H1 (cell line): ENCODE measurements at regions not wholly inside any gene's neighbourhood (a gene's known extent, or its start where the extent isn't known, plus 50 kb on each side); places are given as distances from the start of the nearest gene placed in this dataset.

Experiments used
- CTCF ChIA-PET: fragments of 300-600 bp; sonication (Branson Sonifier 250); formaldehyde crosslinking; loops from one replicate; lab custom pipeline; 2021; ENCODE audit not compliant: partially characterized antibody; lab: Charles Lee
- POLR2A ChIA-PET: fragments of 300-600 bp; sonication (Branson Sonifier 250); formaldehyde crosslinking; loops from one replicate; lab custom pipeline; 2021; ENCODE audit warnings: inconsistent platforms; ENCODE audit not compliant: partially characterized antibody; lab: Charles Lee
- DNase-seq, 2 experiments: peaks; one replicate each; pipeline versions ENCODE4 v3.0.0 to v3.0.0-alpha.2; 2010 to 2022; ENCODE audit warnings: low spot score in 2 of 2, low read depth in 1 of 2, mixed read lengths in 1 of 2
- FAIRE-seq: peaks from 2 replicates; lab custom pipeline; 2011; peaks lifted over from hg19 to GRCh38; lab: Jason Lieb, UNC
- H2AFZ ChIP-seq: 2 replicates; pipeline ENCODE4 v1.8.1; 2012; ENCODE audit warnings: low read length, inconsistent platforms
- H2AK5ac ChIP-seq: 2 replicates; pipeline ENCODE4 v1.6.1; 2013; ENCODE audit warnings: low read depth, low read length
- H2BK120ac ChIP-seq: replicated peaks from 2 replicates; pipeline ENCODE3; 2013; ENCODE audit warnings: low read depth, low read length, inconsistent platforms
- H2BK12ac ChIP-seq: 2 replicates; pipeline ENCODE4 v1.6.1; 2013; ENCODE audit warnings: low read depth, low read length
- H2BK15ac ChIP-seq: 2 replicates; pipeline ENCODE4 v1.6.1; 2013; ENCODE audit warnings: low read length
- H2BK20ac ChIP-seq: 2 replicates; pipeline ENCODE4 v1.6.1; 2013; ENCODE audit warnings: low read length
- H2BK5ac ChIP-seq: 2 replicates; pipeline ENCODE4 v1.6.1; 2013; ENCODE audit warnings: low read depth, low read length
- H3K14ac ChIP-seq: 2 replicates; pipeline ENCODE4 v1.6.1; 2013; ENCODE audit warnings: inconsistent platforms; ENCODE audit not compliant: insufficient read length
- H3K18ac ChIP-seq: 2 replicates; pipeline ENCODE4 v1.6.1; 2013; ENCODE audit warnings: low read length; ENCODE audit errors: extremely low read depth
- H3K23ac ChIP-seq: 2 replicates; pipeline ENCODE4 v1.6.1; 2013; ENCODE audit warnings: inconsistent platforms; ENCODE audit not compliant: insufficient read length
- H3K23me2 ChIP-seq: 2 replicates; pipeline ENCODE4 v1.6.1; 2013; ENCODE audit warnings: low read depth, low read length
- H3K27ac ChIP-seq: 2 replicates; pipeline ENCODE4 v1.6.1; 2011; ENCODE audit warnings: low read depth, low read length, inconsistent platforms
- H3K27me3 ChIP-seq, 4 experiments: replicated peaks in 1 of 4; 1 replicate in 1 of 4; 2 replicates in 3 of 4; pipeline versions ENCODE4 v1.6.1 to v1.8.1; 2011 to 2013; ENCODE audit warnings: low read length in 3 of 4, mild to moderate bottlenecking in 3 of 4, inconsistent platforms in 2 of 4, mixed read lengths in 2 of 4, moderate library complexity in 1 of 4; ENCODE audit not compliant: control insufficient read depth in 3 of 4, insufficient read depth in 3 of 4; ENCODE audit errors: extremely low read depth in 1 of 4
- H3K36me3 ChIP-seq, 4 experiments: 2 replicates each; pipeline versions ENCODE4 v1.6.1 to v1.8.1; 2011 to 2013; ENCODE audit warnings: mild to moderate bottlenecking in 4 of 4, low read length in 3 of 4, moderate library complexity in 2 of 4, control low read depth in 1 of 4, inconsistent platforms in 1 of 4; ENCODE audit not compliant: insufficient read depth in 4 of 4, control insufficient read depth in 2 of 4
- H3K4ac ChIP-seq: replicated peaks from 2 replicates; pipeline ENCODE3; 2013; ENCODE audit warnings: low read length, low read depth, mixed read lengths, inconsistent platforms; ENCODE audit not compliant: insufficient read length
- H3K4me1 ChIP-seq, 4 experiments: replicated peaks in 1 of 4; 1 replicate in 1 of 4; 2 replicates in 3 of 4; pipeline versions ENCODE4 v1.6.1 to v1.8.1; 2011 to 2013; ENCODE audit warnings: low read length in 3 of 4, inconsistent platforms in 2 of 4, mixed read lengths in 1 of 4; ENCODE audit not compliant: insufficient read depth in 4 of 4, control insufficient read depth in 3 of 4
- H3K4me2 ChIP-seq, 2 experiments: 2 replicates each; pipeline versions ENCODE4 v1.6.1 to v1.8.1; 2011 to 2013; ENCODE audit warnings: low read depth in 2 of 2, low read length in 2 of 2, control low read depth in 1 of 2, inconsistent platforms in 1 of 2, mild to moderate bottlenecking in 1 of 2; ENCODE audit not compliant: insufficient read depth in 1 of 2
- H3K4me3 ChIP-seq, 4 experiments: fragments of 200-600, 300-600 bp in 1 of 4; sonication (generic), shearing (Covaris generic), sonication (Bioruptor Twin) in 1 of 4; 2 replicates each; pipeline versions ENCODE4 v1.5.1 to v1.8.1; 2011 to 2016; ENCODE audit warnings: low read length in 4 of 4, low read depth in 3 of 4, control low read depth in 2 of 4, inconsistent platforms in 2 of 4, mild to moderate bottlenecking in 2 of 4, mixed read lengths in 1 of 4, moderate library complexity in 1 of 4; ENCODE audit not compliant: insufficient read depth in 2 of 4; ENCODE audit errors: extremely low read depth in 1 of 4
- H3K56ac ChIP-seq: replicated peaks from 2 replicates; pipeline ENCODE3; 2013; ENCODE audit warnings: low read depth, mild to moderate bottlenecking, mixed read lengths, low read length, inconsistent platforms; ENCODE audit not compliant: insufficient read length
- H3K79me1 ChIP-seq: 2 replicates; pipeline ENCODE4 v1.6.1; 2013; ENCODE audit warnings: low read depth, low read length, control low read depth
- H3K79me2 ChIP-seq, 2 experiments: 2 replicates each; pipeline versions ENCODE4 v1.6.1 to v1.8.1; 2012 to 2013; ENCODE audit warnings: low read length in 2 of 2, mild to moderate bottlenecking in 2 of 2, inconsistent platforms in 1 of 2; ENCODE audit not compliant: insufficient read depth in 2 of 2, control insufficient read depth in 1 of 2
- H3K9ac ChIP-seq, 4 experiments: replicated peaks in 1 of 4; 1 replicate in 1 of 4; 2 replicates in 3 of 4; pipeline versions ENCODE4 v1.6.1 to v1.8.1; 2011 to 2013; ENCODE audit warnings: low read depth in 3 of 4, low read length in 3 of 4, control low read depth in 2 of 4, mild to moderate bottlenecking in 2 of 4, moderate library complexity in 2 of 4, inconsistent platforms in 1 of 4; ENCODE audit errors: extremely low read depth in 1 of 4
- H3K9me3 ChIP-seq, 2 experiments: 2 replicates each; pipeline versions ENCODE4 v1.6.1 to v1.8.1; 2012 to 2013; ENCODE audit warnings: mild to moderate bottlenecking in 2 of 2, moderate library complexity in 2 of 2, control low read depth in 1 of 2, inconsistent platforms in 1 of 2, low read depth in 1 of 2, low read length in 1 of 2, mixed read lengths in 1 of 2; ENCODE audit not compliant: insufficient read depth in 2 of 2
- H4K20me1 ChIP-seq, 2 experiments: replicated peaks in 1 of 2; 2 replicates each; pipeline versions ENCODE3 to v1.8.1; 2011 to 2013; ENCODE audit warnings: inconsistent platforms in 2 of 2, low read length in 2 of 2, mild to moderate bottlenecking in 1 of 2; ENCODE audit not compliant: insufficient read depth in 2 of 2, control insufficient read depth in 1 of 2
- H4K5ac ChIP-seq: 2 replicates; pipeline ENCODE4 v1.6.1; 2013; ENCODE audit warnings: low read length, low read depth, mixed read lengths, inconsistent platforms; ENCODE audit not compliant: insufficient read length
- H4K8ac ChIP-seq: 2 replicates; pipeline ENCODE4 v1.8.0; 2013; ENCODE audit warnings: mild to moderate bottlenecking, moderate library complexity, low read length, inconsistent platforms; ENCODE audit not compliant: insufficient read depth; ENCODE audit errors: extremely low read depth
- H4K91ac ChIP-seq: replicated peaks from 2 replicates; pipeline ENCODE3; 2013; ENCODE audit warnings: low read length, mixed read lengths, inconsistent platforms; ENCODE audit not compliant: insufficient read length
- ATF3 ChIP-seq: IDR thresholded peaks from 2 replicates; pipeline ENCODE4 v1.6.1; 2011; ENCODE audit warnings: low read depth, mild to moderate bottlenecking, low read length; ENCODE audit not compliant: insufficient read depth
- BACH1 ChIP-seq: IDR thresholded peaks from 2 replicates; pipeline ENCODE4 v1.6.1; 2012; ENCODE audit warnings: low read length, improper control_type of control experiment
- BCL11A ChIP-seq, 2 experiments: IDR thresholded peaks; one replicate each; pipeline ENCODE4 v1.6.1; 2011; ENCODE audit warnings: low read depth in 2 of 2, low read length in 2 of 2, mild to moderate bottlenecking in 2 of 2
- BRCA1 ChIP-seq: IDR thresholded peaks from 2 replicates; pipeline ENCODE4 v1.6.1; 2012; ENCODE audit warnings: low read depth, low read length, improper control_type of control experiment
- CHD2 ChIP-seq: IDR thresholded peaks from 2 replicates; pipeline ENCODE4 v1.6.1; 2012; ENCODE audit warnings: low read length, improper control_type of control experiment
- CTCF ChIP-seq, 3 experiments: IDR thresholded peaks; 1 replicate in 2 of 3; 2 replicates in 1 of 3; pipeline versions ENCODE4 v1.5.1 to v1.6.1; 2011; ENCODE audit warnings: low read length in 3 of 3, mild to moderate bottlenecking in 3 of 3, inconsistent platforms in 2 of 3, low read depth in 1 of 3, moderate library complexity in 1 of 3; ENCODE audit not compliant: insufficient read depth in 1 of 3; ENCODE audit errors: control extremely low read depth in 1 of 3
- KDM5A ChIP-seq: fragments of 200-600 bp; IDR thresholded peaks from 2 replicates; pipeline ENCODE4 v1.7.1; 2012; ENCODE audit warnings: mild to moderate bottlenecking, low read length, inconsistent platforms, mixed read lengths
- RFX5 ChIP-seq: IDR thresholded peaks from 2 replicates; pipeline ENCODE4 v1.6.1; 2011; ENCODE audit warnings: low read depth, low read length, improper control_type of control experiment, borderline replicate concordance
- SP2 ChIP-seq: IDR thresholded peaks from 2 replicates; pipeline ENCODE4 v1.6.1; 2012; ENCODE audit warnings: mild to moderate bottlenecking, low read length, inconsistent platforms
- TAF1 ChIP-seq: IDR thresholded peaks from 2 replicates; pipeline ENCODE4 v1.6.1; 2011; ENCODE audit warnings: mild to moderate bottlenecking, low read depth, low read length
- ZNF274 ChIP-seq: IDR thresholded peaks from 2 replicates; pipeline ENCODE4 v1.7.0; 2012; ENCODE audit warnings: low read length, borderline replicate concordance; ENCODE audit errors: extremely low read depth
- WGBS, 2 experiments: shearing (Covaris generic) in 1 of 2; methylation state at CpG; one replicate each; pipeline versions ENCODE4 v1.1.6 to v1.1.7; 2013 to 2015; ENCODE audit warnings: low lambda C conversion rate in 2 of 2, mixed read lengths in 2 of 2, inconsistent platforms in 1 of 2, low coverage in 1 of 2, missing lambda C conversion rate in 1 of 2; ENCODE audit not compliant: insufficient replicate concordance in 2 of 2, insufficient coverage in 1 of 2, insufficient read length in 1 of 2; ENCODE audit errors: extremely low coverage in 1 of 2, missing lambda C conversion rate in 1 of 2; 5-methylcytosine and 5-hydroxymethylcytosine counted together

- ChIA-PET POLR2A (interaction anchor here (1.3 kb wide), 1 partner anchor 69 kb away, joined by 3 read pairs; no protein-coding TSS in a partner anchor), CTCF (no interaction called here)
- Histone ChIP-seq H2BK12ac (no peak overlapping the region), H2BK20ac (no peak overlapping the region), H4K5ac (no peak overlapping the region), H3K4me2 (no peak overlapping the region), H2BK5ac (no peak overlapping the region), H2BK120ac (no peak overlapping the region), H3K23ac (no peak overlapping the region), H3K18ac (no peak overlapping the region), H3K27ac (no peak overlapping the region), H3K4me3 (no peak overlapping the region), H2BK15ac (no peak overlapping the region), H3K9ac (no peak overlapping the region), H4K8ac (no peak overlapping the region), H2AFZ (no peak overlapping the region), H3K4ac (no peak overlapping the region), H2AK5ac (no peak overlapping the region), H3K9me3 (no peaks in the 10 kb centered on the region), H3K79me1 (no peaks in the 10 kb centered on the region), H4K91ac (no peak overlapping the region), H3K36me3 (no peaks in the 10 kb centered on the region), H3K23me2 (no peaks in the 10 kb centered on the region), H3K27me3 (no peaks in the 10 kb centered on the region), H3K14ac (no peak overlapping the region), H4K20me1 (no peaks in the 10 kb centered on the region), H3K79me2 (no peaks in the 10 kb centered on the region), H3K56ac (no peak overlapping the region), H3K4me1 (no peaks in the 10 kb centered on the region)
- FAIRE-seq (no peak), DNase-seq (no peak)
- 97% methylated on average over 3 of the region's 3 CpGs; no CpG with 5 or more reads in 1 of the 2 experiments for WGBS, 2 experiments
- no peak for TF ChIP-seq KDM5A
- TF ChIP-seq SP2: no peak
- no peak for TF ChIP-seq CHD2
- no peak for TF ChIP-seq CTCF (IDR thresholded peaks at IDR 0.05; ENCODE audit: control extremely low read depth in 1 of 3, insufficient read depth in 1 of 3, low read depth in 1 of 3, low read length in 3 of 3)
- no peak for TF ChIP-seq BACH1
- TF ChIP-seq BRCA1: no peak
- no peak for TF ChIP-seq BCL11A (IDR thresholded peaks at IDR 0.05; ENCODE audit: low read depth in 2 of 2, low read length in 2 of 2)
- no peak for TF ChIP-seq RFX5
- no peak for TF ChIP-seq TAF1
- no peak for TF ChIP-seq ZNF274
- TF ChIP-seq ATF3: no peak
Observed at GRCh38 chr16:62477796-62478195, 441.6 kb upstream of the CDH8 start.
